ENCODE measurements at regions not wholly inside any gene's neighbourhood (a gene's known extent, or its start where the extent isn't known, plus 50 kb on each side); places are given as distances from the start of the nearest gene placed in this dataset.

DNA sequence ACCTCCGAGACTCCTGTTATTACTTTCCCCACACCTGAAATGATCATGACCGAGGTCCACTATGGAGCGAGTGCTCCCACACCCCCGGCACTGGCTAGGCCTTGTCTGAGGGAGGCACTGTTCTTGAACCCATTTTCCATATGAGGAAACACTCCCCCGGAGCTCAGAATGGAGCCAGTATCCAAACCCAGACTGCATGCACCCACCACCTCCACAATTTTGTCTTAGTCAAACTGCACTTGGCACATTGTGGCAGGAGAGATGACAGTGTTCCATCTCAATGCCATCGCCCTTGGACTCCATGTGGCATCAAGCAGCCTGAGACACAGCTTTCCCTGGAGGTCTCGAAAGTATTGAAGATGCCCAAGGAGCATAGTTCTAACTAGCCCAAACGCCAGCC, 154.1 kb downstream of the NUP210 start:
- Histone ChIP-seq H3K27ac (ENCODE audit: low read depth, low read length) (no peak overlapping the region), H3K27me3 (ENCODE audit: control insufficient read depth, insufficient read depth, low read length) (no peaks in the 10 kb centered on the region), H3K4me1 (ENCODE audit: control insufficient read depth, insufficient read depth, low read length) (no peaks in the 10 kb centered on the region), H3K9me3 (ENCODE audit: control insufficient read depth, insufficient read depth, low read length) (no peaks in the 10 kb centered on the region), H3K4me3 (ENCODE audit: low read depth, low read length) (no peak overlapping the region), H3K36me3 (ENCODE audit: control insufficient read depth, insufficient read depth, low read length) (no peaks in the 10 kb centered on the region), H3K9ac (ENCODE audit: low read depth, low read length) (no peak overlapping the region)

DNA sequence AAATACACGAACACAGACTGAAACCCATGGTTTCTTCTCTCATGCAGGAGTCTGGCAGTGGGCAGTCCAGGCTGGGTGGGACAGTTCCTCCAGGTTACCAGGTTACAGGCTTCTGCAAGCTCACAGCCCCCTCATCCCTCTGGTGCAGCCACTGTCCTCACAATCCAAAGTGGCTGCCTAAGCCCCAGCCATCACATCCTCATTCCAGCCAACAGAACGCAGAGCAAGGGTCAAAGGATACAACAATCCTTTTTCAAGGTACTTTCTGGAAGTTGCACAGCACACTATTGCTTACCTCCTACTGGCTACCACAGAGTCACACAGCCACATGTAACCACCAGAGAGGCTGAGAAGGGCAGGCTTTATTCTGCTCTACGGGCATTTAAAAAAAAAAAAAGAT, 154.6 kb downstream of the NUP210 start:
- no peaks in the 10 kb centered on the region for H3K4me1 ChIP-seq (ENCODE audit: control insufficient read depth, insufficient read depth, low read length)
- no peaks in the 10 kb centered on the region for H3K9me3 ChIP-seq (ENCODE audit: control insufficient read depth, insufficient read depth, low read length)
- no peaks in the 10 kb centered on the region for H3K36me3 ChIP-seq (ENCODE audit: control insufficient read depth, insufficient read depth, low read length)
- H3K4me3 ChIP-seq (ENCODE audit: low read depth, low read length) = no peak overlapping the region
- no peak overlapping the region for H3K9ac ChIP-seq (ENCODE audit: low read depth, low read length)
- no peak overlapping the region for H3K27ac ChIP-seq (ENCODE audit: low read depth, low read length)
- H3K27me3 ChIP-seq (ENCODE audit: control insufficient read depth, insufficient read depth, low read length) = no peaks in the 10 kb centered on the region

DNA sequence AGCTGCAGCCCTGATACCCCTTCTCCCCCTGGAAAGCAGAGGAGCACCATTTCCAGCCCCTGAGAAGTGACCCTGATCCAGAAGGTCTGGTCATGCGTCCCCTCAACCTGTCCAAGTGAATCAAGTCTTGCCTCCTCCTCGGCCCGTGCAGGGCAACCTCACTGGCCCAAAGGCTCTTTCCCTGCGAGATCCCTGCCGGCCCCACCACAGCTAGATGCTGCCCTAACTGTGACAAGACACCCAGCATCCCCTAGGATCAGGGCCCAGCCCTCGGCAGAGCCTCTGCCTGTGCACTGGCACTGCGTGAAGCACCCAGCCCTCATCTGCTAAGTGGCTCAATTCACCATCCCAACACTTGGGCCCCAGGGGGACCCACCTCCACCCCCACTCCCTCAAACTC, 155.1 kb downstream of the NUP210 start:
- no peak overlapping the region for H3K27ac ChIP-seq (ENCODE audit: low read depth, low read length)
- H3K9me3 ChIP-seq (ENCODE audit: control insufficient read depth, insufficient read depth, low read length) = no peaks in the 10 kb centered on the region
- H3K27me3 ChIP-seq (ENCODE audit: control insufficient read depth, insufficient read depth, low read length) = no peaks in the 10 kb centered on the region
- no peak overlapping the region for H3K4me3 ChIP-seq (ENCODE audit: low read depth, low read length)
- H3K9ac ChIP-seq (ENCODE audit: low read depth, low read length) = no peak overlapping the region
- no peaks in the 10 kb centered on the region for H3K4me1 ChIP-seq (ENCODE audit: control insufficient read depth, insufficient read depth, low read length)
- H3K36me3 ChIP-seq (ENCODE audit: control insufficient read depth, insufficient read depth, low read length) = no peaks in the 10 kb centered on the region

DNA sequence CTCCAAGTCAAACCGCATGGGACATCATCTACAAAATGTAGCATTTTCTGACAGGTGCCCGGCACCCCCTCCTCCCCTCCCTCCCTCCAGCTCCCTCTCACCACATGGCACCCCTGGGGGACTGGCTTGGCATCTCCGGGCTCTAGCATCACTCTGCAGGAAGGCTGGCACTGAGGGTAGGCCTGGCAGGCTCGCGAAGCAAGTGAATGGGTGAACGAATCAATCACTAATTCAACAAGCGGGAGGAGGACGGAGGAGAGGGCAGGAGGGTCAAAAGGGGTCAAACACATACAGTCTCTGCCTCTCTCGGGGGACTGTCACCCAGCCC, 155.7 kb downstream of the NUP210 start:
- H3K4me3 ChIP-seq (ENCODE audit: low read depth, low read length) = no peak overlapping the region
- H3K9me3 ChIP-seq (ENCODE audit: control insufficient read depth, insufficient read depth, low read length) = no peaks in the 10 kb centered on the region
- H3K27me3 ChIP-seq (ENCODE audit: control insufficient read depth, insufficient read depth, low read length) = no peaks in the 10 kb centered on the region
- H3K9ac ChIP-seq (ENCODE audit: low read depth, low read length) = no peak overlapping the region
- no peaks in the 10 kb centered on the region for H3K36me3 ChIP-seq (ENCODE audit: control insufficient read depth, insufficient read depth, low read length)
- no peak overlapping the region for H3K27ac ChIP-seq (ENCODE audit: low read depth, low read length)
- H3K4me1 ChIP-seq (ENCODE audit: control insufficient read depth, insufficient read depth, low read length) = no peaks in the 10 kb centered on the region

DNA sequence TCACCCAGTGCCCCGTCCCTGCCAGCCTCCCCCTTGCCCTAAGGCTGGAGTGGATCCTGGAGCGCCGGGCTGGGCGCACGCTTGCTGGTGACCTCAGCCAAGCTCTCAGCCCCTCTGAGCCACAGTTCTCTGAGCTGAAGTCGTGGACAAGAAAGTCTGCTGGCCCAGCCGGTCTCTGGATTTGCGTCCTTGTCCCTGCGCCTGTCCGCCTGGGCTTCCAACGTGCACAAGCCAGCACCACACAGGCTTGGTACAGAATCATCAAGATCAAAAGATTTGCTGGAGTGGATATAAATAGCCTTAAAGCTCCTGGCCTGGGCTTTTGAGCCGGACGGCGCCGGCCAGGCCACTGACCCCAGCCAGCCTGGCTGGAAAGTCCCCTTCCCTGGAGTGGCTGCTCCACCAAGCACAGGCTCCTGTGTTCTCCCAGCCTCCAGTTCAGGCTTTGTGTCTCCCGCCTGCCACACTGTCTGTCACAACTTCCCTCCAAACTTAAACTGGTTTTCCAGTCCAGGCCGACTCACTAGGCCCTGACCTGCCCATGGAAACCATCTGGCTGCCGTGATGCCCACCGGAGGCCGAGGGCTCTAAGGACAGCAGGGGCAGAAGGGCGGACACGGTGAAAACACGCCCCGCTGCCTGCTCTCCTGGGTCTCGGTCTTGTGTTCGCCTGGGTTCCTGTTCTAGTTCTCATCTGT, 156.2 kb downstream of the NUP210 start:
- Histone ChIP-seq H3K9ac (ENCODE audit: low read depth, low read length) (no peak overlapping the region), H3K4me3 (ENCODE audit: low read depth, low read length) (no peak overlapping the region), H3K4me1 (ENCODE audit: control insufficient read depth, insufficient read depth, low read length) (no peaks in the 10 kb centered on the region), H3K9me3 (ENCODE audit: control insufficient read depth, insufficient read depth, low read length) (no peaks in the 10 kb centered on the region), H3K36me3 (ENCODE audit: control insufficient read depth, insufficient read depth, low read length) (no peaks in the 10 kb centered on the region), H3K27me3 (ENCODE audit: control insufficient read depth, insufficient read depth, low read length) (no peaks in the 10 kb centered on the region), H3K27ac (ENCODE audit: low read depth, low read length) (no peak overlapping the region)

DNA sequence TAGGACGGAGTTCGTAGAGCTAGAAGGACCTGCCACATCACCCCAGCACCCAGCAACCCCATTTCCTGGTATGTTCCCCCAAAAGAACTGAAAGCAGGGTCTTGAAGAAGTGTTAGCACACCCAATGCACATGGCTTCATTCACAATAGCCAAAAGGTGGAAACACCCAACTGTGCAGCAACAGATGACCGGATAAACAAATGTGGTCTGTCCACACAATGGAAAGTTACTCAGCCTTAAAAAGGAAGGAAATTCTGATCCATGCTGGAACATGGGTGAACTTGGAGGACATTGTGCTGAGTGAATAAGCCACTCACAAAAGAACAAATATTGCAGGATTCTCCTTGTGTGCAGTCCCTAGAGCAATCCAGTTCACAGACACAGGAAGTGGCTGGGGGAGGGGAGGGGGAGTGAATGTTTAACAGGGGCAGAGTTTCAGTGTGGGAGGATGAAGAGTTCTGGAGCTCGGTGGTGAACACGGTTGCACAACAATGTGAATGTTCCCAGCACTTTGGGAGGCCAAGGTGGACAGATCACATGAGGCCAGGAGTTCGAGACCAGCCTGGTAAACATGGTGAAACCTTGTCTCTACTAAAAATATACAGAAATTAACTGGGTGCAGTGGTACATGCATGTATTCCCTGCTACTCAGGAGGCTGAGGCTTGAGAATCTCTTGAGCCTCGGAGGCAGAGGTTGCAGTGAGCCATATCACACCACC, 157.5 kb downstream of the NUP210 start:
- no peak overlapping the region for H3K9ac ChIP-seq (ENCODE audit: low read depth, low read length)
- H3K4me3 ChIP-seq (ENCODE audit: low read depth, low read length) = no peak overlapping the region
- no peak overlapping the region for H3K27ac ChIP-seq (ENCODE audit: low read depth, low read length)
- no peaks in the 10 kb centered on the region for H3K27me3 ChIP-seq (ENCODE audit: control insufficient read depth, insufficient read depth, low read length)
- no peaks in the 10 kb centered on the region for H3K36me3 ChIP-seq (ENCODE audit: control insufficient read depth, insufficient read depth, low read length)
- H3K4me1 ChIP-seq (ENCODE audit: control insufficient read depth, insufficient read depth, low read length) = no peaks in the 10 kb centered on the region
- no peaks in the 10 kb centered on the region for H3K9me3 ChIP-seq (ENCODE audit: control insufficient read depth, insufficient read depth, low read length)

DNA sequence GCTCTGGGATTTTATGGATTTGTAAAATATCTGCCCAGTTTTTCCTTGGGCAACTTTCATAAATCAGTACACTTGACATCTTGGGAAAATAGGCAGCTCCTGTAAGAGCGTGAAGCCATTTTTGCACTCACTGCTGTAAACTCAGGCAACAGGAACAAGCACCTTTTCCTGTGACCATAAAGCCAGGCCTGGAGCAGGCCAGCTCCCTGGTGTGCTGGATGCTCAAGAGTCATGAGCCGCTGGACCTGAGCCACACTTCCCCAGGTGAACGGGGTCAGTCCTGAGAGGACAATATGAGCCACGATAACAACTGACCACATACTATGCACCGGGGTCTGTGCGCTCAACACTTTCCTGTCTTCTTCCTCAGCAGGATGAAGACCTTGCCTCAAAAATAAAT, 158.2 kb downstream of the NUP210 start:
- H3K9ac ChIP-seq (ENCODE audit: low read depth, low read length) = no peak overlapping the region
- H3K27me3 ChIP-seq (ENCODE audit: control insufficient read depth, insufficient read depth, low read length) = no peaks in the 10 kb centered on the region
- H3K27ac ChIP-seq (ENCODE audit: low read depth, low read length) = no peak overlapping the region
- no peaks in the 10 kb centered on the region for H3K4me1 ChIP-seq (ENCODE audit: control insufficient read depth, insufficient read depth, low read length)
- H3K9me3 ChIP-seq (ENCODE audit: control insufficient read depth, insufficient read depth, low read length) = no peaks in the 10 kb centered on the region
- H3K36me3 ChIP-seq (ENCODE audit: control insufficient read depth, insufficient read depth, low read length) = no peaks in the 10 kb centered on the region
- H3K4me3 ChIP-seq (ENCODE audit: low read depth, low read length) = no peak overlapping the region

DNA sequence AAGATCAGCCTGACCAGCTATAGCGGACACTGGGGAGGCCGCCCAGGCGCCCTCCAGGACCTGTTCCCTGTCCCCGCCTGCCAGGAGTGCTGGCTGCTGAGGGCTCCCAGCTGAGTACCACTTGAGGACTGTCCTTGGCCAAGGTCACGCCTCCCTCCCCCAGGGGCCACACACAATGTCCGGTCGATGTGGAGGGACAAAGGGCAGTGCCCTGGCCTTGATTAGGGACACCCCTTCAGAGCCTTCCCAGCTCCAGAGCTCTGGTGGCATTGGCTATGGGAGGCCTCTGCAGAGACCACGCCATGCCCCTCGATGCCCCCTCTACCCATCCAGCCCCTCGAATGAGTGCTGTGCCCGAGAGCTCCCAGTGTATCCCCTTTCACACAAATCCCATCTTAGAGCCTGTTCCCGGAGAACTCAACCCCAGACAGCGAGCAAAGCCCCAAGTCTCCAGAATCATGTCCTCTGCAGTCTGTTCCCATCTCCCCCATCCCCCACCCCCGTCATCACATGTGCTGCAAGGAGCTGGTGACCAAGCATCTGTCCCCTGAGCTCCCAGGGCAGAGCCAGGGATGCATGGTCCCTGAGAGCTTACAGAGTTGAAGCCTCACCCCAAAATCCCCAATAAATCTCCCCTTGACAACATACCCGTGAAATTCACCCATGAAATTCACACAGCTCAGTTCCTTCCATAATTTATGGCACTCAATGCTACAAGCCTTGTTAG, 158.9 kb downstream of the NUP210 start:
- H3K4me1 ChIP-seq (ENCODE audit: control insufficient read depth, insufficient read depth, low read length) = no peaks in the 10 kb centered on the region
- no peak overlapping the region for H3K9ac ChIP-seq (ENCODE audit: low read depth, low read length)
- no peaks in the 10 kb centered on the region for H3K36me3 ChIP-seq (ENCODE audit: control insufficient read depth, insufficient read depth, low read length)
- no peaks in the 10 kb centered on the region for H3K9me3 ChIP-seq (ENCODE audit: control insufficient read depth, insufficient read depth, low read length)
- no peaks in the 10 kb centered on the region for H3K27me3 ChIP-seq (ENCODE audit: control insufficient read depth, insufficient read depth, low read length)
- H3K27ac ChIP-seq (ENCODE audit: low read depth, low read length) = no peak overlapping the region
- no peak overlapping the region for H3K4me3 ChIP-seq (ENCODE audit: low read depth, low read length)

DNA sequence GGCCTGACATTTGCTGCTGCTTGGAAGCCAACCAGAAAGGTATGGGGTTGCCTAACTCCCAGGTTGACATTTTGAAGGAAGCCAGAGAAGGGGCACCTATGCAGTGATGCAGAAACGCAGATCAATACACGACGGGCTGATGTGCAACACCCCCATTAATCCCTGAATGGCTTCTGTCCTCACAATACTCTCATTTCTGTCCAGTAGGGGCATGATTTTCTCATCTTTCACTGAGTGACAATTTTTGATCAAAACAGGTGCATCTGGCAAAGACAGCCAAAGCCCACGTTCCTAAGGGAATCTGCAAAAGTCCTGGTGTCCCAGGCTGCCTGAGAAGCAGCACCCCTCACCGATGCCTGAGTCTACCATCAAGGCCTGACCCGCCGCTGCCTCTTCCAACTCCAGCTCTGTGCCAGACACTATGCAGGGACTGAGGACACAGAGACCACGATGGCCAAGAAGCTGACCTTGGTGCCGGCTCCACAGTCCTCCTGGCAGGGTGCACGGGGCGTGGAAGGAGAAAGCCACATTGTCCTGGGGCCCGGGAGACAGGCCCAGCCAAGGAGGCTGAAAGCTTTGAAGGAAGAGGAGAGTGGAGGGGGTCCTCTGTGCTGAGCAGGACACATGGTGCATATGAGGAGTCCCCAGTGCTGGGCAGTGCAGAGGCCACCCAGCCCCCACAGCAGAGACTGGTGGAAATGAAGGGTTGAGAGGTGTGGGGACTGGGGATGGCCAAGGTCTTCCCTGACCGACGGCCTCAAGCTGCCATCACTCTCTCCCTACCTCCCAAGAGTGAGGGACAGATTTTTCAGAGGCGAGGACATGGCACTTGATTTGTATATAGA, 159.6 kb downstream of the NUP210 start:
- Histone ChIP-seq H3K9ac (ENCODE audit: low read depth, low read length) (no peak overlapping the region), H3K9me3 (ENCODE audit: control insufficient read depth, insufficient read depth, low read length) (no peaks in the 10 kb centered on the region), H3K27me3 (ENCODE audit: control insufficient read depth, insufficient read depth, low read length) (no peaks in the 10 kb centered on the region), H3K27ac (ENCODE audit: low read depth, low read length) (no peak overlapping the region), H3K4me1 (ENCODE audit: control insufficient read depth, insufficient read depth, low read length) (no peaks in the 10 kb centered on the region), H3K4me3 (ENCODE audit: low read depth, low read length) (no peak overlapping the region), H3K36me3 (ENCODE audit: control insufficient read depth, insufficient read depth, low read length) (no peaks in the 10 kb centered on the region)

DNA sequence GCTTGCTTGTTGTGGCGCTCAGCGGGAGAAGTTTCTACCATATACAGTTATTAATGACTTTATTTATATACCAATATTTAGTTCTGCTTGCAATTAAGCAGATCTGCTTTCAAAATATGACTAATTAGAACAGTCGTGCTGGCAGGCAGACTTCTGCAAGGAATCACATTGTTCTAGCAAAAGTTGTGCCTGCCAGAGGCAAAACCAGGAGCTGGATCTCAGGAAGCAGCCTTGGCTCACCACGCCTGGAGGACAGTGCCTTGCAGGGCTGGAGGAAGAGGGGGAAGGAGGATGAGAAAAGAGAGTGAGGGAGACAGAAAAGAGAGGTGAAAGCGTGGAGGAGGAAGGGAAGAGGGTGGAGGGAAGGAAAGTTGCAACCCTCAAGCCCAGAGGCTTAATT, 160.3 kb downstream of the NUP210 start:
- Histone ChIP-seq H3K9ac (ENCODE audit: low read depth, low read length) (no peak overlapping the region), H3K27ac (ENCODE audit: low read depth, low read length) (no peak overlapping the region), H3K9me3 (ENCODE audit: control insufficient read depth, insufficient read depth, low read length) (no peaks in the 10 kb centered on the region), H3K4me3 (ENCODE audit: low read depth, low read length) (no peak overlapping the region), H3K36me3 (ENCODE audit: control insufficient read depth, insufficient read depth, low read length) (no peaks in the 10 kb centered on the region), H3K4me1 (ENCODE audit: control insufficient read depth, insufficient read depth, low read length) (no peaks in the 10 kb centered on the region), H3K27me3 (ENCODE audit: control insufficient read depth, insufficient read depth, low read length) (no peaks in the 10 kb centered on the region)

Measured in HUES48 (cell line).